HG03095 (cell line): ENCODE measurements at regions not wholly inside any gene's neighbourhood (a gene's known extent, or its start where the extent isn't known, plus 50 kb on each side); places are given as distances from the start of the nearest gene placed in this dataset.

Experiments
- ATAC-seq: cut with Tn5 transposase; IDR thresholded peaks from one replicate; pipeline ENCODE4 v1.9.1; 2021; ENCODE audit warnings: moderate library complexity; ENCODE audit not compliant: unreplicated experiment

DNA sequence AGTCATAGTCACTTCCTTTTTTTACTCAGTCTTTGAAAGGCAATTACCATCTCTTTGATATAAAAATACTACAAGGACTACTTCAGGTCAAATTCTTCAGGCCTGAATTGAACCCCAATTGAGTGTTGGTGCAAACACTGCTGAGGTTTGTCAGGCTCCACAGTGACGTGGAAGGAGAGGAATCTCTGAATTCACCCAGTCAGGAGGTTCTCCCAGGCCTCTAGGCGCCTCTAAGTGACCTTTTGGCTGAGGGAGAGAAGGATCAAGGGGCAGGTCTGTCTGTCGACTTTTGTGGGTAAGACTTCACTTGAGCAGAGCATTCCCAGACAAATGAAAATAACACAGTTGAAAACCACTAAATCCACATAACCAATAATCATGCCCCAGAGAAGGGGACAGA, 227.6 kb upstream of the CHRNA7 start:
- no peak for ATAC-seq

DNA sequence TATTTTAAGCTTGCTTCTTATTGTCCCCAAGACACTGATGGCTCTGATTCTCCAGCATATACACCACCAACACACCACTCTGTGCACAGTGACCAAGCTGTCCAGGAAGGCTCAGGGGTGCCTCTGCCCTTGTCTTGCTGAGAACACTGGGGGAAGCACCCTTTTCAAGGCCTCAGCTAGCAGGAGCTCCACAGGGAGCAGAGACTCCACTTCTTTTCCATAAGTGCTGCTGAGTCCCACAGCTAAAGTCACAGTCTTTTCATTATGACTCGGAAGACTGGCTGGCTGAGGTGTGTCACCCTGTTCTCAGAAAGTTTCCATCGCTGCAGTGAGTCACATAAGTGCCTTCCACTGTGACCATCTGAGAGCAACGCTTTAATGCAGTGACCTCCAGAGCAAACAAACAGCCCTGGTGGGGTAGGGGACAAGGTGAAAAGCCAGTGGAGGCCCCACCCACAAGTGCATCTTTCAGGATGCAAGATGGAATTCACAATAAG, 226.9 kb upstream of the CHRNA7 start:
- ATAC-seq: no peak

DNA sequence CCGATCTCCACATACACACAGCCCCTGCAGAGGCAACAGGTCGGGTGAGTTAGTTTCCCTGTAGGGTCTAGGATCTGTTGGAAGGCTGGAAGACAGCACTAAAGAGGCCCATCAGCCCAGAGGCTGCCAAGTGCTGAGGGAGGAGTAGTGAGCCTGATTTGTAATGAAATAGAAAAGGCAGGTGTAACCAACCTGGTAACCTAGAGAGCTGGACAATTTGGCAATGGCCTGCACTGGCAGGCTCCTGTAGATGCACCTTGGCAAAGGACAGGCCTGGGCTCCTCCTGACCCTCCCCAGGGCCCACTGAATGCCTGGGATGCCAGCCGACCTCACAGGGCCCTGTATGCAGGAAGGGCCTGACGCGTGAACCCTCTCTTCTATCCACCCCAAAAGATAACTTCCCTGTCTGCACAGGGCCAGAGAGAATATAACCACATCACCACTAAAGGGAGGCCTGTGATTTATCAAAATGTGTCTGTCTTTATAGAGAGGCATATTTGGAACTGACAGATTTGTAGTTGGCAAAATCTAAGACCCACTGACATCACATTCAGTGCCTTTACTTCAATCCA, 225.1 kb upstream of the CHRNA7 start:
- ATAC-seq: no peak

GRCh38 chr15:31806106-31806505, 224.2 kb upstream of the CHRNA7 start:
- ATAC-seq: no peak

DNA sequence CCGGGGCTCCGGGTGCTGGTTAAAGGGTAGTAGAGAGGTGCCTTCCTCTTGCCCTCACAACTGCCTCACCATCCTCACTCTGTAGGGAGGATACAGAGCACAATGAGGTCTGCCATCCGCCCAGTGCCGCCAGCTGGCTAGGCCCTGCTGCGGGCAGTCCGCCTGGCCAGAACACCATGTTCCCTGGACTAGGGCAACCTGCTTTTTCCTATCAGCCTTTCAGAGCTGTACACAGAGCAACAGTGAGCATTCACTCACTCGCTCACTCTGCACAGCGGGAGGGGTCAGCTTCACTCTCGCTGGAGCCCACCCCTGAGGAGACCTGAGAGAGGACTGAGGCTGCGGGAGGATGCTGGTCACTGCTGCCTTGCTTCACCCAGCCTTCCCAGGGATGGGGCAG, 218.7 kb upstream of the CHRNA7 start:
- no peak for ATAC-seq

DNA sequence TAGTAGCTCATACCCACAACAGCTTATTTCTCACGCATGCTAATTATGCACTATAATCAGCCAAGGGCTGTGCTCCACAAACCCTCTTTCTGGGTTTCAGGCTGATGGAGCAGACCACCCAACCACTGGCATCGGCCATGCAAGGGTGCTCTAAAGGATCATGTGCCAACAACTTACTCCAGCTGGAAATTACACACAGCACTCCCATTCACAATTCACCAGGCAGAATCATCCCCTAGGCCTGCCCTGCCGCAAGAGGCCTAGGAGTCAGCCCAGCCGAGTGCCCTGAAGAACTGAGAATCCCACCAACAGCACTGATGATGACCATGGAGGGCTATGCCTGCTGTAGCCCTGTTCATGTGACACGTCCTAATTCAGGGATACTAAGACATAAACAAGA, 216.2 kb upstream of the CHRNA7 start:
- no peak for ATAC-seq

DNA sequence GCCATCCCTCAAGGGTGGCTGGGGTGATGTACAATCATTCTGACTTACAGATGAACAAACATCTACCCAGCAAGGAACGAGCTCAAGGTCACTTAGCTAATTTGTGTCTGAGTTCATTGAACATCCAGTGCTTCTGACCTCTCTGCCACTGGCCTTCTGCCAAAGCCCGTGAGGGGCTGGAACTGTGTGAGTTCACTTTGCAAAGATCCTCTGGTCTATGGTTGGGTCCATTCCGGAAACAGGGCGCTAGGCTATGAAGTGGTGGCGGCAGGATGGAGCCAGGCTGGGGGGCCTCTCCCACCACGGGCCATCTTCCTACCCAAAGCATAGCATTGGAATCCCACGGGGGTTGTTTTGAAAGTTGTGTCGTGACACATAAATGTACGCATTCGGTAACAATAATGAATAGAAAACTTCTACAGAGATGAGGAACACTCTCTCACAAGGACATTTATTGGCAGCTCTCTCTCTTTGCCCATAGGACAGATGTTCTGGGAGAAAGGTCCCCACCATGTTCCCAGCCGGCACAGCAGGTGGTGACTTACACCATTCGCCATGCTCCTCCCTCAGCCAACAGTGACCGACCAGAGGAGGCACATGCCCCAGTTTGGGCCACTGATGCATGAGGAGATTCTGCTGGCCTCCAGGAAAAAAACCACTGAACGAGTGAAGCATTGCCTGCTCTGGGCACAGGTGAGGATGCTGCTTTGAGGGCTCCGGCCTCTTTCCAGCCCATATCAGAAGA, 214.7 kb upstream of the CHRNA7 start:
- ATAC-seq: no peak

DNA sequence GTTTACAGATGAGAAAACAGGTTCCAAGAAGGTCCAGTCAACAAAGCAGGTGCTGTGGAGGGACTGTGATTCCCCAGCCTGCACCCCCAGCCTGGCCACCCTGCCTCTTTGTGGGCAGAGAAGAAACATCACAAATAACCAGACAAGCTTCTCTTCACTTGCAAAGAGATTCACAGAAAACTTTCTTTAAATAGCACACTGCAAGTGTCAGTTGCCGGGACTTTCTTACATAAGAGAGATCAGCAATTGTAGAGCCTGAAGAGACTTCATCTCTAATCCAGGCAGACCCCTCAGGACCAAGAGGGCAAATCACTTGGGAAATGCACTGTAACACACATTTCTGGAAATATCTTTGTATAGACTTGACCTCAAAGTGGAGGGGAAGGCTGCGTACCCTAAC, 207.9 kb upstream of the CHRNA7 start:
- no peak for ATAC-seq

DNA sequence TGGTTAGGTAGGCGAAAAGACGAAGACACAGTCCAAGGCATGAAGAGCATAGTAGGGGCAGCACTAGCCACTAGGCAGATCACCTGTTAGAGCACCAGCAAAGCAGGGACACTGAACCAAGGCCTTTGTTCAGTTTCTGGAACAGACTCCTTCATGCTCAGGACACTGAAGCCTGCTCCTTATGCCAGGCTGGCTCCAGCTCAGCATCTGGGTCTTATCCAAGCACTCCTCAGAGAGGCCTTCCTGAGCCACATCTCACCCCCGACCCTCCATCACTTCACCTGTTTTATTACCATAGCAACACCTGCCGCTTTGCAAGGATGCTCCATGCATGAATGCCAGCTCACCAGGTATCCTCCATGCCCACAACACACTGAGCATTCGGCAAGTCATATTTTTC, 206.3 kb upstream of the CHRNA7 start:
- no peak for ATAC-seq

- ATAC-seq: no peak
Observed at GRCh38 chr15:31828594-31828993, 201.7 kb upstream of the CHRNA7 start.

DNA sequence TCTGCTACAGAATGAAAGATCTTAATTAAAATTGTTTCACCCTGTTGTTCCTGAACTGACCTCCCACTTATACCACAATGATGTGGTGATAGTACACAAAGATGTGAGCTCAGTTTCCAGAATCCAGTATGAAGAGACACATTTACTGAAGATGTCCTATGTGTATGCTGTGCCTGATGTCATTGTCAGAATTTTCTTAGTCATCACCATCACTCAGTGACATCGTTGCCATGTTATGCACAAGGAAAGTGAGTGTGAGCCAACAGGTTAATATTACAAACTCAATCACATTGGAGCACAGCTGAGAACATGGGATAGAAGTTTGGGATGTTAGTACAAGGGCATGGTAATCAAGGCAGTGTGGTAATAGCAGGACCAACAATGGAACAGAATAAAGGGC, 199.7 kb upstream of the CHRNA7 start:
- ATAC-seq: no peak

DNA sequence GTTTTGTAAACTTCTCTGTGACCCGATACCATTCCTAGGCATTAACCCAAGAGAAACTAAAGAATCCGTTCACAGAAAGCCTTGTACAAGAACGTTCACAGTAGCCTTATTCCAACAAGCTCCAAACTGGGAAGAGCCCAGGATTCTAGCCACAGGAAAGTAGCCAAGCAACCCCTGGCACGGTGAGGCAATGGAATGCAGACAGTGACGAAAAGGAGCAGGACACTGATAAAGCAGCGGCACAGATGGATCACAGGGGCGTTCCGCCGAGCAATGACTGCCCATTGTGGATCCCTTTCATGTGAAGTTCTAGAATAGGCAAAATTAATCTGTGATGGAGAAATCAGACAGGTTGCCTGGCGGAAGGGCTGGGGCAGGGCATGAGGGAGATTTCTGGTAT, 198.7 kb upstream of the CHRNA7 start:
- ATAC-seq: no peak

GRCh38 chr15:31834654-31835053, 195.7 kb upstream of the CHRNA7 start:
- ATAC-seq: no peak

DNA sequence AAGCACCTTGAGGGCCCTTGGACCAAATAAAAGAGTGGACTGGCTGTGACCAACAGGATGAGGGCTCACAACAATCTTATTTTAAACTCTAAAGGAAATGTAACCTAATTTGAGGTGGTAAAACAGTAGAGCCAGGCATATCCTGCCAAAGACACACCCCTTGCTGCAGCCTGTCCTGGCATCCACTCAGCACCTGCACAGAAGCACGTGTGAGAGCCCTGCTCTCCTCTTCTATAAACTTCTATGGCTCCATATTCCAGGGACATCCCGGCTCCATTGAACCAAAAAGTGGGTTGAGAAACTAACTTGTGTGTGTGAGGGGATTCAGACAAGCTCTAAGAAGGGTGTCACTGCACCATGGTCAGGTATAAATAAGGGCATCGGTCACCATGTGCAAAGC, 190.9 kb upstream of the CHRNA7 start:
- ATAC-seq: no peak

- no peak for ATAC-seq
Observed at GRCh38 chr15:31840849-31841476, 189.4 kb upstream of the CHRNA7 start.

DNA sequence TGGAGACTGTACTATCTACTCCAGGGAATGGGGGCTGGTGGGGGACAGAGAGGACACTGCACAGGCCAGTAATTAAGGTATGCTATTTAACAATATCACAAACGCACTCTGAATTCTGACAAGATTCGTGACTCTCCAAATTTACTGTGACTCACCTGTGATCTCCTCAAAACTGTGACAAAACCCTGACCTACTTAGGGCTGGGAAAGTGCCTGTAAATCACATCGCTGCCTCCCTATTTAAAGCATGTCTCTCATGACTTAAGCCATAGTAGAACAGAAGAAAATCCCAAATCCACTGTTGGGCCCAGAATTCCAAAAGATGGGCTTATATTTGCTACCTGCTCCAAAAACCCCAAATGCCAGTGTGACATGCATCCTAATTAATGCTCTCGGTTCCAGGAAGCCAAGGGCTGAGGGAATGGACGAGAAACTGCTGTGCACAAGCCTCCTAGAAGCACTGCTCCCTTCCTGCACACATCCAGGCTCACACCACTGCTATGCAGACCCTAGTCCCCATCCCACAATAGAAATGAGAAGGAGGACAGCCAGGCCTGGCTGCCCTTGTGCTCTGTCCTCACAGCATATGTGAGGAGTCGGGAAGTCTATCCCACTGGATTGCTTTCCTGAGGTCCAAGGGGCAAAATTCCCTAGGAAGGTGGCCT, 187.7 kb upstream of the CHRNA7 start:
- no peak for ATAC-seq

DNA sequence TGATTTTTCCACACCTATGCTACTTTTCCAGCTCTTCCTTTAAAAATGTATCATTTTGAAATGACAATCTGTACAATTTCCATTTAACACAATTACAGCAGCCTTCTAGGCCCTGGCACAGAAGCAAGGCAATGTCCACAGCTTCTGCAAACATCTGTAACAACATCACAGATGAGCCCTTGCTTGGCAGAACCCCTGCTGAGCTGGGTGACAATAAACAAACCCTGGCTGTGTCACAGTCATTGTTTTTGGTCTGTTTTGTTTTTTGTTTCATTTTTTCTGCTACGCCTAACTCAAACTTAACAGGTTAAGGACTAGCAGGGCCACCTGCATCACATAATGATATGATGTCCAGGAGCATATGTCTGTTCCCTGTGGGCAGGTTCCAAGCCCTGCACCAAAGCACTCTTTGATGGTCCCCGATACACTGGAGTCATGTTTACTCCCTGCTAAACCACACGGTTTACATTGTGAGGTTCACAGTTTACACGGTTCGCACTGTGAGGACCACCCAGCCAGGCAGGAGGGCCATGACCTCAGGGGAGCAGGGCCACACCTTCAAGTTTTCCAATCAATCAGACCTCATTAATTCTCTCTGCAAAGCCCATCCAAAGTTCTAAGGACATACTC, 186.8 kb upstream of the CHRNA7 start:
- no peak for ATAC-seq

DNA sequence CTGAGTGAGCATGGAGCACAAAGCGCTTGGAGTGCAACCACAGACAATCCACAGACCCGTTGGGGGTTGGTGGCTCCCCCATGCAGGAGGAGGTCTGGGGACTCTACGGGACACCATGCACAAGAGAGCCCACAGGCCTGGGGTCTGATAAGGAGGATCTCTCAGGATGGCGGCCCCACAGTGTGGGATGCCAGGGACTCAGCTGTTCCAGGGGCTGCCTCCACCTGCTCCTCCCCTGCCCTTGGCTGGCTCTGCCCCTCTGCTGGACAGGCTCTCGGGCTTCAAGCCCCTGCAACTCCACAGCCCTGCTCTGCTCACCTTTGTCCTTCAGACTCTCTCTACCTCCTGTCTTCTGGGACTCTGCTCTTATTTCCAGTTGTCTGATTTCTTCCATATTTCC, 184.5 kb upstream of the CHRNA7 start:
- ATAC-seq: no peak

DNA sequence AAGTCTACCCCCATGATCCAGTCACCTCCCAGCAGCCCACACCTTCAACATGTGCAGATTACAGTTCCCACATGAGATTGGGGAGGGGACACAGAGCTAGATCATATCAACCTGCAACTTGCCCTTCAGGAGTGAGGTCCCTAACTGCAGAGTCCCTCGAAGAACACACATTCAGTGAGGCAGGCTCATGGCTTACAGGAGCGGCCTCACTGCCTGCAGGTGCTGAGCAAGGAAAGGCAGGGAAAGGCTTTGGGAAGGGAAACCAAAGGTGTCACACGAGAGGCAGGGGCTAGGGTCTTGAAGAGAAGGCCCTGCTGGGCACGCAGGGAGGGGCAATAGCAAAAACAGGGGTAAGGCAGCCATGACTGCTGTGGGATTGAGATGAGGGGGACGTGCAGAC, 182.4 kb upstream of the CHRNA7 start:
- ATAC-seq: no peak

GRCh38 chr15:31848621-31849020, 181.7 kb upstream of the CHRNA7 start:
- ATAC-seq: no peak
